Activated CD8-positive, alpha-beta memory T cell treated with anti-CD3 and anti-CD28 coated beads, Interleukin-2, amount 50 U/mL, for 48 hours (primary cell): ENCODE measurements at regions not wholly inside any gene's neighbourhood (a gene's known extent, or its start where the extent isn't known, plus 50 kb on each side); places are given as distances from the start of the nearest gene placed in this dataset.

ENCODE experiments used
- DNase-seq: peaks from one replicate; pipeline ENCODE4 v3.0.0-alpha.2; 2020

DNA sequence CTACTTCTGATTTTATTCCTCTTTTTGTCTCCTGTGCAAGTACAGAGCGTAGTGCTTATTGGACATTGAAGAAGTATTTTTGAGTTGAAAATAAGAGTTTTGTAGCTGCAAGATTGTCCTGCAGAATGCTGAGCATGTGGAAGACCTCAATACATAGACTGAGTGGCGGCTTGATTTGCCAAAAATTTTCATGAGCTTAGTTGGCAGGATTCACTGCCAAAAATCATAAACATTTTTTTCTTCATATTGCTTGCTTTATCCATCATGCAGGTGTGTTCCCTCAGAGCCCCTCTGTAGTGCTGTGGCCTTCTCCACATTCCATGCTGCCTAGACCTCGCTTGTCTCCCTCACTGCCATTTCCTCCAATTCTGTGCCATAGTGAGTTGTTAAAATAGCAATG lies 100.1 kb downstream of the DUSP10 start:
- DNase-seq, result no peak

- DNase-seq, result no peak
Observed at GRCh38 chr1:221643404-221644144, 98.3 kb downstream of the DUSP10 start.

GRCh38 chr1:221644145-221644448 lies 97.8 kb downstream of the DUSP10 start:
- DNase-seq, result no peak

- no peak for DNase-seq
Observed at GRCh38 chr1:221644663-221645258, 97.1 kb downstream of the DUSP10 start.

- DNase-seq, result no peak
Observed at GRCh38 chr1:221648201-221648600, 93.7 kb downstream of the DUSP10 start.
